NT2/D1 (cell line): ENCODE measurements at regions not wholly inside any gene's neighbourhood (a gene's known extent, or its start where the extent isn't known, plus 50 kb on each side); places are given as distances from the start of the nearest gene placed in this dataset.

Experiments used
- DNase-seq: peaks from one replicate; pipeline ENCODE4 v3.0.0-alpha.2; 2011; ENCODE audit warnings: low read depth, low spot score
- H3K27me3 ChIP-seq: 2 replicates; pipeline ENCODE4 v1.6.0; 2011; ENCODE audit warnings: mild to moderate bottlenecking; ENCODE audit not compliant: insufficient read length, insufficient read depth
- H3K36me3 ChIP-seq: 2 replicates; pipeline ENCODE4 v1.6.1; 2011; ENCODE audit warnings: mild to moderate bottlenecking, low read length, mixed read lengths; ENCODE audit not compliant: insufficient read depth, insufficient read length
- H3K4me1 ChIP-seq: 2 replicates; pipeline ENCODE4 v1.5.1; 2011; ENCODE audit not compliant: insufficient read depth, insufficient read length
- H3K4me3 ChIP-seq: 2 replicates; pipeline ENCODE4 v1.5.1; 2011; ENCODE audit warnings: low read depth; ENCODE audit not compliant: insufficient read length
- H3K9ac ChIP-seq: 2 replicates; pipeline ENCODE4 v1.6.0; 2011; ENCODE audit warnings: low read depth; ENCODE audit not compliant: insufficient read length
- H3K9me3 ChIP-seq: 2 replicates; pipeline ENCODE4 v1.5.1; 2011; ENCODE audit warnings: mild to moderate bottlenecking, low read length; ENCODE audit not compliant: insufficient read depth
- SUZ12 ChIP-seq: IDR thresholded peaks from 2 replicates; pipeline ENCODE4 v1.6.1; 2011; ENCODE audit not compliant: insufficient read length, insufficient read depth; ENCODE audit errors: extremely low read depth
- YY1 ChIP-seq: IDR thresholded peaks from 2 replicates; pipeline ENCODE4 v1.6.1; 2011; ENCODE audit not compliant: insufficient read length, insufficient read depth
- ZNF274 ChIP-seq: IDR thresholded peaks from 2 replicates; pipeline ENCODE4 v1.6.1; 2011; ENCODE audit warnings: mild to moderate bottlenecking, low read depth, low read length

DNA sequence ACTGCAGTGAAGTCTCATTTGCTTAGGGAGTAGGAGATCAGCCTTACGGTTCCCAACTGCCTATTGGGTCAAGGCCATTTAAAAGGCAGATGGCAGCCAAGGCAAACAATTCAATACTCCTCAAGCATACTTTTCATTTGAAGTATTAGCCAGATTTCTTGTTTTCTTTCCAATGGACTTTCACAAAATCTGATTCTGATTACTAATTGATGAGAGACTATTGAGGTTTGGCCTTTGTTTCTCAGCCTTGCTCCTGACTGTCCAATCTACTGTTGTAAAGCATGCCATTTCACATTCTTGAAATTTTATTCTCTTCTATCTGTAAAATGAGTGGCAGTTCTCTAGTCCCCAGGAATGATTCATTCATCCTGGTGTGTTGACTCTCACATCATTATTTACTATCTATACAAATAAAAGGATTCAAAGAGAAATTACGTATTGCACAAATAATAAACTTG lies 166.2 kb upstream of the TGFBR2 start:
- no peak overlapping the region for H3K9ac ChIP-seq
- H3K9me3 ChIP-seq: no peaks in the 10 kb centered on the region
- no peaks in the 10 kb centered on the region for H3K36me3 ChIP-seq
- H3K27me3 ChIP-seq: no peaks in the 10 kb centered on the region
- DNase-seq: no peak
- TF ChIP-seq YY1 (no peak), SUZ12 (no peak), ZNF274 (no peak)
- no peaks in the 10 kb centered on the region for H3K4me1 ChIP-seq
- no peak overlapping the region for H3K4me3 ChIP-seq

- no peaks in the 10 kb centered on the region for H3K27me3 ChIP-seq
- DNase-seq: no peak
- H3K36me3 ChIP-seq: no peaks in the 10 kb centered on the region
- TF ChIP-seq ZNF274 (no peak), YY1 (no peak), SUZ12 (no peak)
- H3K9me3 ChIP-seq: no peaks in the 10 kb centered on the region
- H3K4me3 ChIP-seq: no peak overlapping the region
- no peaks in the 10 kb centered on the region for H3K4me1 ChIP-seq
- no peak overlapping the region for H3K9ac ChIP-seq
Measured at GRCh38 chr3:30440880-30441279, 165.5 kb upstream of the TGFBR2 start.

GRCh38 chr3:30443756-30444673 lies 162.4 kb upstream of the TGFBR2 start:
- H3K4me1 ChIP-seq: no peaks in the 10 kb centered on the region
- H3K27me3 ChIP-seq: no peaks in the 10 kb centered on the region
- H3K9me3 ChIP-seq: no peaks in the 10 kb centered on the region
- no peak overlapping the region for H3K4me3 ChIP-seq
- no peaks in the 10 kb centered on the region for H3K36me3 ChIP-seq
- no peak overlapping the region for H3K9ac ChIP-seq
- no peak for TF ChIP-seq SUZ12
- TF ChIP-seq YY1: no peak
- TF ChIP-seq ZNF274: no peak
- DNase-seq: no peak

- no peaks in the 10 kb centered on the region for H3K4me1 ChIP-seq
- TF ChIP-seq SUZ12 (no peak), YY1 (no peak), ZNF274 (no peak)
- no peaks in the 10 kb centered on the region for H3K36me3 ChIP-seq
- no peaks in the 10 kb centered on the region for H3K9me3 ChIP-seq
- no peak overlapping the region for H3K9ac ChIP-seq
- H3K4me3 ChIP-seq: no peak overlapping the region
- no peaks in the 10 kb centered on the region for H3K27me3 ChIP-seq
- no peak for DNase-seq
Measured at GRCh38 chr3:30448450-30449289, 157.7 kb upstream of the TGFBR2 start.

DNA sequence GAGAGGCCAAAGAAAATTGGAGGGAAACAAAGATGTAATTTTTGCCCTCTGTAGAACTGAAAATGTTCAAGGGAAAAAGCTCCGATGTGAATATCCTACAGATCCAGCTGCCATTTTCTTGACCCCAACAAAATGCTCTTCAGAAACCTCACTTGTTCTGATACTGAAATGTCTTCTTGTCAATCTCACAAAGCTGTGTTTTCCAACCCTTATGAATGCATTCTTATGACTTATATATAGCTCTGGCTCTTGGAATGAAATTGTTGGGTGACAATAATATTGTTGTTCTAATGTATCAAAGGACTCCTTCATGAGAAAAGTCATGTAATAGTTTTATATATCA lies 157.1 kb upstream of the TGFBR2 start:
- DNase-seq: no peak
- TF ChIP-seq ZNF274: no peak
- TF ChIP-seq YY1: no peak
- TF ChIP-seq SUZ12: no peak
- no peak overlapping the region for H3K9ac ChIP-seq
- H3K27me3 ChIP-seq: no peaks in the 10 kb centered on the region
- H3K4me3 ChIP-seq: no peak overlapping the region
- no peaks in the 10 kb centered on the region for H3K9me3 ChIP-seq
- H3K4me1 ChIP-seq: no peaks in the 10 kb centered on the region
- H3K36me3 ChIP-seq: no peaks in the 10 kb centered on the region

DNA sequence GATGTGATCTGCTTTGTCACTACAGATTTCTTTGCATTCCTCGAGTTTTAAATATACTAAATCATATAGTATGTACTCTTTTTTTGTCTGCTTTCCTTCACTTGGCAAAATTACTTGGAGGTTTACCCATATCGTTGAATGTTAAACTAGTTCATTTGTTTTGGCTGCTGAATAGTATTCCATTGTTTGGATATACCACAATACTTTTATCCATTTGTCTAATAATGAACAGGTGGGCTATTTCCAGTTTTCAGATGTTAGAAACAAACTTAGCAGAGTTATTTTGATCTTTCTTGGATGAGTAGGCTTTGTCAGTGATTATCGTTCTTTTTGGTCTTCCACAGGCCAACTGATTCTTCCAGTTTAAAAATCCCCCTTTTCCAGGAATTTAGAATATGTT lies 154.0 kb upstream of the TGFBR2 start:
- H3K4me1 ChIP-seq: no peaks in the 10 kb centered on the region
- no peak for DNase-seq
- TF ChIP-seq YY1 (no peak), SUZ12 (no peak)
- H3K27me3 ChIP-seq: no peaks in the 10 kb centered on the region
- no peaks in the 10 kb centered on the region for H3K9me3 ChIP-seq
- H3K36me3 ChIP-seq: no peaks in the 10 kb centered on the region
- H3K4me3 ChIP-seq: no peak overlapping the region
- no peak overlapping the region for H3K9ac ChIP-seq
